A549 (cell line): ENCODE measurements at regions not wholly inside any gene's neighbourhood (a gene's known extent, or its start where the extent isn't known, plus 50 kb on each side); places are given as distances from the start of the nearest gene placed in this dataset.

ENCODE experiments used
- ATAC-seq, 2 experiments: fragments of 200-7000 bp in 1 of 2; fragments of >200 bp in 1 of 2; cut with Nextera tagmentation in 1 of 2; cut with Tn5 transposase in 1 of 2; 3 replicates each; pipeline versions ENCODE4 v1.8.0 to v1.9.1; 2018 to 2020; ENCODE audit warnings: mild to moderate bottlenecking in 1 of 2, moderate library complexity in 1 of 2
- CTCF ChIA-PET: fragments of 300-600 bp; sonication (Branson Sonifier 250); formaldehyde crosslinking; extraction: SDS; loops from one replicate; lab custom pipeline; 2021; ENCODE audit warnings: antibody characterized with exemption, inconsistent platforms; lab: Yijun Ruan, JAX
- POLR2A ChIA-PET: fragments of 350-600 bp; formaldehyde crosslinking; extraction: SDS; loops from one replicate; lab custom pipeline; 2021; ENCODE audit warnings: antibody characterized with exemption, inconsistent platforms; lab: Yijun Ruan, JAX
- DNase-seq, 2 experiments: peaks; one replicate each; pipeline versions ENCODE4 v3.0.0 to v3.0.0-alpha.2; 2011 to 2016; ENCODE audit warnings: low read depth in 1 of 2, low spot score in 1 of 2
- FAIRE-seq: peaks from 2 replicates; lab custom pipeline; 2011; peaks lifted over from hg19 to GRCh38; lab: Jason Lieb, UNC
- H3K27ac ChIP-seq, 2 experiments: fragments of >200 bp; sonication (Bioruptor Twin); formaldehyde crosslinking; 3 replicates each; pipeline ENCODE4 v1.5.1; 2016 to 2017
- H3K4me1 ChIP-seq: fragments of >200 bp; sonication (Bioruptor Twin); formaldehyde crosslinking; 3 replicates; pipeline ENCODE4 v1.6.1; 2016
- H3K4me2 ChIP-seq: fragments of >200 bp; sonication (Bioruptor Twin); formaldehyde crosslinking; 3 replicates; pipeline ENCODE4 v1.6.1; 2016
- H3K4me3 ChIP-seq: fragments of >200 bp; sonication (Bioruptor Twin); formaldehyde crosslinking; 3 replicates; pipeline ENCODE4 v1.5.1; 2016
- H3K9me3 ChIP-seq: fragments of >200 bp; sonication (Bioruptor Twin); formaldehyde crosslinking; 3 replicates; pipeline ENCODE4 v1.6.1; 2016
- FOSL2 ChIP-seq, 2 experiments: fragments of 450-650 bp in 1 of 2; fragments of >200 bp in 1 of 2; sonication (Bioruptor Twin) in 1 of 2; formaldehyde crosslinking; IDR thresholded peaks; 2 replicates each; pipeline versions ENCODE4 v1.5.0 to v1.6.1; 2016 to 2020; ENCODE audit warnings: mild to moderate bottlenecking in 1 of 2, moderate library complexity in 1 of 2
- KDM1A ChIP-seq: fragments of 200-600 bp; sonication (generic); IDR thresholded peaks from 2 replicates; pipeline ENCODE4 v1.6.1; 2016; ENCODE audit warnings: low read depth, mild to moderate bottlenecking
- MAX ChIP-seq: IDR thresholded peaks from 2 replicates; pipeline ENCODE4 v1.6.1; 2012
- MYC ChIP-seq: IDR thresholded peaks from 2 replicates; pipeline ENCODE4 v1.6.1; 2012; ENCODE audit warnings: mild to moderate bottlenecking, inconsistent platforms, low read length, improper control_type of control experiment, borderline replicate concordance
- small RNA-seq, 6 experiments: library from RNA; depleted of rRNA; stranded (forward); fragments of <200 nt; gene quantifications; one replicate each; pipeline ENCODE3, GENCODE V24; 2012

DNA sequence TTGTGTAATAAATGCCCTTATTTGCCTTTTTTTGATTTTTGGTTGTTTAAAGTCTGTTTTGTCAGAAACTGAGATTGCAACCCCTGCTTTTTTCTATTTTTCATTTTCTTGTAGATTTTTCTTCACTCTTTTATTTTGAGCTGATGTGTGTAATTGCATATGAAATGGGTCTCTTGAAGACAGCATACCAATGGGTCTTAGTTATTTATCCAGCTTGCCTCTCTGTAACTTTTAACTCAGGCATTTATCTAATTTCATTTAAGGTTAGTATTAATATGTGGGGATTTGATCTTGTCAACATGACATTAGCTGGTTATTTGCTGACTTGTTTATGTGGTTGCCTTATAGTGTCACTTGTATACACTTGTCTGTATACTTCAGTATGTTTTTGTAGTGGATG is 378.0 kb downstream of the CPXCR1 start:
- Histone ChIP-seq H3K9me3 (no peaks in the 10 kb centered on the region), H3K4me3 (no peak overlapping the region), H3K27ac (no peak overlapping the region), H3K4me1 (no peaks in the 10 kb centered on the region), H3K4me2 (no peak overlapping the region)
- CTCF ChIA-PET: no interaction called here
- DNase-seq (no peak), ATAC-seq (no peak), FAIRE-seq (no peak)
- POLR2A ChIA-PET: no interaction called here
- no peak for TF ChIP-seq KDM1A
- no peak for TF ChIP-seq MAX
- no peak for TF ChIP-seq MYC
- TF ChIP-seq FOSL2 (IDR thresholded peaks at IDR 0.05): no peak
- TF ChIP-seq FOSL2 (CRISPR knock-in tag; IDR thresholded peaks at IDR 0.05): no peak

Small RNAs in the stretch of these regions (small RNA-seq; reads per million reads assigned to genes)
- 0 reads per million in 6 experiments for gene AL731768.1
